A673 (cell line): ENCODE measurements at regions not wholly inside any gene's neighbourhood (a gene's known extent, or its start where the extent isn't known, plus 50 kb on each side); places are given as distances from the start of the nearest gene placed in this dataset.

Experiments used
- BruUV-seq: library from RNA; stranded (reverse); fragments of 400-500 nt; replicated peaks from 2 replicates; lab custom pipeline; 2021; lab: Mats Ljungman, UMichigan
- CTCF ChIA-PET: fragments of 300-600 bp; sonication (Branson Sonifier 250); formaldehyde crosslinking; loops from one replicate; lab custom pipeline; 2022; ENCODE audit warnings: antibody characterized with exemption; lab: Charles Lee
- POLR2A ChIA-PET: fragments of 300-600 bp; sonication (Branson Sonifier 250); formaldehyde crosslinking; loops from one replicate; lab custom pipeline; 2022; ENCODE audit warnings: antibody characterized with exemption; ENCODE audit not compliant: low non-redundant PET; lab: Charles Lee
- DNase-seq: peaks from one replicate; pipeline ENCODE4 v3.0.0-alpha.2; 2015; ENCODE audit warnings: low spot score
- H3K27ac ChIP-seq: fragments of 200-600 bp; sonication (generic); 2 replicates; pipeline ENCODE4 v1.5.1; 2016; ENCODE audit warnings: mixed run types, low read depth, mild to moderate bottlenecking, mixed read lengths, antibody characterized with exemption, low read length; ENCODE audit not compliant: poor library complexity, severe bottlenecking
- H3K27me3 ChIP-seq: fragments of 200-600 bp; sonication (generic); replicated peaks from 2 replicates; pipeline ENCODE4 v1.6.1; 2017; ENCODE audit warnings: mixed run types, low read depth, mild to moderate bottlenecking, mixed read lengths, antibody characterized with exemption, low read length; ENCODE audit not compliant: insufficient read depth, poor library complexity
- H3K36me3 ChIP-seq: fragments of 200-600 bp; sonication (generic); 2 replicates; pipeline ENCODE4 v1.6.1; 2016; ENCODE audit warnings: mixed run types, mild to moderate bottlenecking, mixed read lengths, antibody characterized with exemption, low read length; ENCODE audit not compliant: insufficient read depth, poor library complexity, severe bottlenecking
- H3K4me1 ChIP-seq: fragments of 200-600 bp; sonication (generic); 2 replicates; pipeline ENCODE4 v1.6.1; 2017; ENCODE audit warnings: mixed run types, mild to moderate bottlenecking, mixed read lengths, antibody characterized with exemption, low read length; ENCODE audit not compliant: insufficient read depth, poor library complexity, severe bottlenecking
- H3K4me3 ChIP-seq: fragments of 200-600 bp; sonication (generic); 2 replicates; pipeline ENCODE4 v1.5.1; 2016; ENCODE audit warnings: low read depth, mixed run types, mild to moderate bottlenecking, mixed read lengths, low read length; ENCODE audit not compliant: poor library complexity, severe bottlenecking
- H3K9me3 ChIP-seq: fragments of 200-600 bp; sonication (generic); 2 replicates; pipeline ENCODE4 v1.6.1; 2016; ENCODE audit warnings: mixed run types, low read depth, mild to moderate bottlenecking, mixed read lengths, antibody characterized with exemption, low read length; ENCODE audit not compliant: poor library complexity, severe bottlenecking
- EZH2 ChIP-seq: fragments of 200-600 bp; sonication (generic); IDR thresholded peaks from 2 replicates; pipeline ENCODE4 v1.6.1; 2017; ENCODE audit warnings: borderline replicate concordance, low read depth, mild to moderate bottlenecking, mixed read lengths, antibody characterized with exemption, low read length; ENCODE audit not compliant: poor library complexity, severe bottlenecking
- intact Hi-C: fragments of 100-400 bp; cut with micrococcal nuclease; formaldehyde crosslinking; loops from one replicate; pipeline ENCODE4 v1.10.0; 2022; ENCODE audit not compliant: unreplicated experiment
- TF ChIP-seq, protein P1 (sequence below): fragments of 300-800, 200-600 bp; sonication (generic); conservative IDR thresholded peaks from 2 replicates; pipeline ENCODE4 v1.5.1; 2017; ENCODE audit warnings: low read depth, mild to moderate bottlenecking, antibody characterized with exemption, low read length, moderate library complexity, mixed read lengths

GRCh38 chr14:97832776-97833175, 1035.6 kb downstream of the VRK1 start:
- no peak for DNase-seq
- TF ChIP-seq, protein P1, sequence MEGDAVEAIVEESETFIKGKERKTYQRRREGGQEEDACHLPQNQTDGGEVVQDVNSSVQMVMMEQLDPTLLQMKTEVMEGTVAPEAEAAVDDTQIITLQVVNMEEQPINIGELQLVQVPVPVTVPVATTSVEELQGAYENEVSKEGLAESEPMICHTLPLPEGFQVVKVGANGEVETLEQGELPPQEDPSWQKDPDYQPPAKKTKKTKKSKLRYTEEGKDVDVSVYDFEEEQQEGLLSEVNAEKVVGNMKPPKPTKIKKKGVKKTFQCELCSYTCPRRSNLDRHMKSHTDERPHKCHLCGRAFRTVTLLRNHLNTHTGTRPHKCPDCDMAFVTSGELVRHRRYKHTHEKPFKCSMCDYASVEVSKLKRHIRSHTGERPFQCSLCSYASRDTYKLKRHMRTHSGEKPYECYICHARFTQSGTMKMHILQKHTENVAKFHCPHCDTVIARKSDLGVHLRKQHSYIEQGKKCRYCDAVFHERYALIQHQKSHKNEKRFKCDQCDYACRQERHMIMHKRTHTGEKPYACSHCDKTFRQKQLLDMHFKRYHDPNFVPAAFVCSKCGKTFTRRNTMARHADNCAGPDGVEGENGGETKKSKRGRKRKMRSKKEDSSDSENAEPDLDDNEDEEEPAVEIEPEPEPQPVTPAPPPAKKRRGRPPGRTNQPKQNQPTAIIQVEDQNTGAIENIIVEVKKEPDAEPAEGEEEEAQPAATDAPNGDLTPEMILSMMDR, result no peak
- TF ChIP-seq EZH2, result no peak
- intact Hi-C loops, result no loop called here
- Histone ChIP-seq H3K27me3 (no peaks in the 10 kb centered on the region), H3K9me3 (no peaks in the 10 kb centered on the region), H3K4me3 (no peak overlapping the region), H3K27ac (no peak overlapping the region), H3K4me1 (no peaks in the 10 kb centered on the region), H3K36me3 (no peaks in the 10 kb centered on the region)
- ChIA-PET CTCF (no interaction called here), POLR2A (no interaction called here)
- BruUV-seq, result no TSS peak

- BruUV-seq, result no TSS peak
- H3K9me3 ChIP-seq, result no peaks in the 10 kb centered on the region
- POLR2A ChIA-PET, result no interaction called here
- no peaks in the 10 kb centered on the region for H3K4me1 ChIP-seq
- TF ChIP-seq, protein P1, result no peak
- TF ChIP-seq EZH2, result no peak
- H3K27me3 ChIP-seq, result no peaks in the 10 kb centered on the region
- CTCF ChIA-PET, result no interaction called here
- no peak overlapping the region for H3K27ac ChIP-seq
- no peak overlapping the region for H3K4me3 ChIP-seq
- intact Hi-C loops, result no loop called here
- DNase-seq, result no peak
- no peaks in the 10 kb centered on the region for H3K36me3 ChIP-seq
These were observed 1041.8 kb downstream of the VRK1 start for GRCh38 chr14:97838986-97839385.

- CTCF ChIA-PET, result no interaction called here
- no peak for DNase-seq
- Histone ChIP-seq H3K4me1 (no peaks in the 10 kb centered on the region), H3K9me3 (no peaks in the 10 kb centered on the region), H3K27ac (no peak overlapping the region), H3K36me3 (no peaks in the 10 kb centered on the region), H3K4me3 (no peak overlapping the region), H3K27me3 (no peaks in the 10 kb centered on the region)
- intact Hi-C loops, result no loop called here
- POLR2A ChIA-PET, result no interaction called here
- BruUV-seq, result no TSS peak
- TF ChIP-seq, protein P1, result no peak
- TF ChIP-seq EZH2, result no peak
These were observed 1043.0 kb downstream of the VRK1 start for GRCh38 chr14:97840159-97840558.
